A549 (cell line): ENCODE measurements at regions not wholly inside any gene's neighbourhood (a gene's known extent, or its start where the extent isn't known, plus 50 kb on each side); places are given as distances from the start of the nearest gene placed in this dataset.

ENCODE experiments used
- ATAC-seq, 2 experiments: fragments of 200-7000 bp in 1 of 2; fragments of >200 bp in 1 of 2; cut with Nextera tagmentation in 1 of 2; cut with Tn5 transposase in 1 of 2; 3 replicates each; pipeline versions ENCODE4 v1.8.0 to v1.9.1; 2018 to 2020; ENCODE audit warnings: mild to moderate bottlenecking in 1 of 2, moderate library complexity in 1 of 2
- CTCF ChIA-PET: fragments of 300-600 bp; sonication (Branson Sonifier 250); formaldehyde crosslinking; extraction: SDS; loops from one replicate; lab custom pipeline; 2021; ENCODE audit warnings: antibody characterized with exemption, inconsistent platforms; lab: Yijun Ruan, JAX
- POLR2A ChIA-PET: fragments of 350-600 bp; formaldehyde crosslinking; extraction: SDS; loops from one replicate; lab custom pipeline; 2021; ENCODE audit warnings: antibody characterized with exemption, inconsistent platforms; lab: Yijun Ruan, JAX
- DNase-seq, 2 experiments: peaks; one replicate each; pipeline versions ENCODE4 v3.0.0 to v3.0.0-alpha.2; 2011 to 2016; ENCODE audit warnings: low read depth in 1 of 2, low spot score in 1 of 2
- FAIRE-seq: peaks from 2 replicates; lab custom pipeline; 2011; peaks lifted over from hg19 to GRCh38; lab: Jason Lieb, UNC
- H3K27ac ChIP-seq, 2 experiments: fragments of >200 bp; sonication (Bioruptor Twin); formaldehyde crosslinking; 3 replicates each; pipeline ENCODE4 v1.5.1; 2016 to 2017
- H3K4me1 ChIP-seq: fragments of >200 bp; sonication (Bioruptor Twin); formaldehyde crosslinking; 3 replicates; pipeline ENCODE4 v1.6.1; 2016
- H3K4me2 ChIP-seq: fragments of >200 bp; sonication (Bioruptor Twin); formaldehyde crosslinking; 3 replicates; pipeline ENCODE4 v1.6.1; 2016
- H3K4me3 ChIP-seq: fragments of >200 bp; sonication (Bioruptor Twin); formaldehyde crosslinking; 3 replicates; pipeline ENCODE4 v1.5.1; 2016
- H3K9me3 ChIP-seq: fragments of >200 bp; sonication (Bioruptor Twin); formaldehyde crosslinking; 3 replicates; pipeline ENCODE4 v1.6.1; 2016
- CBX8 ChIP-seq: fragments of 200-600 bp; sonication (generic); IDR thresholded peaks from 2 replicates; pipeline ENCODE4 v1.6.1; 2016
- CEBPB ChIP-seq, 2 experiments: fragments of >200 bp in 1 of 2; sonication (Bioruptor Twin) in 1 of 2; formaldehyde crosslinking in 1 of 2; IDR thresholded peaks; 2 replicates each; pipeline ENCODE4 v1.6.1; 2012 to 2016
- EHF ChIP-seq: fragments of 250-450 bp; sonication (Bioruptor Pico); IDR thresholded peaks from 2 replicates; pipeline ENCODE4 v1.5.0; 2020; ENCODE audit warnings: mild to moderate bottlenecking
- FOXS1 ChIP-seq: fragments of 250-450 bp; sonication (Bioruptor Pico); IDR thresholded peaks from 2 replicates; pipeline ENCODE4 v1.5.0; 2020; ENCODE audit warnings: mild to moderate bottlenecking, moderate library complexity
- HOXA7 ChIP-seq: fragments of 250-450 bp; sonication (Bioruptor Pico); IDR thresholded peaks from 2 replicates; pipeline ENCODE4 v1.5.0; 2020; ENCODE audit warnings: mild to moderate bottlenecking, moderate library complexity
- HOXB13 ChIP-seq: fragments of 250-450 bp; sonication (Bioruptor Pico); IDR thresholded peaks from 2 replicates; pipeline ENCODE4 v1.5.0; 2020; ENCODE audit warnings: low read depth, mild to moderate bottlenecking, moderate library complexity
- HOXB5 ChIP-seq: fragments of 250-450 bp; sonication (Bioruptor Pico); IDR thresholded peaks from 2 replicates; pipeline ENCODE4 v1.5.0; 2020; ENCODE audit warnings: mild to moderate bottlenecking, moderate library complexity
- JUN ChIP-seq, 2 experiments: fragments of >200 bp; sonication (Bioruptor Twin); formaldehyde crosslinking; IDR thresholded peaks; 2 replicates in 1 of 2; 3 replicates in 1 of 2; pipeline ENCODE4 v1.6.1; 2016 to 2017
- JUNB ChIP-seq: fragments of >200 bp; sonication (Bioruptor Twin); formaldehyde crosslinking; IDR thresholded peaks from 2 replicates; pipeline ENCODE4 v1.6.1; 2016
- KDM1A ChIP-seq: fragments of 200-600 bp; sonication (generic); IDR thresholded peaks from 2 replicates; pipeline ENCODE4 v1.6.1; 2016; ENCODE audit warnings: low read depth, mild to moderate bottlenecking
- MAZ ChIP-seq: fragments of 150-350 bp; IDR thresholded peaks from 2 replicates; pipeline ENCODE4 v1.6.1; 2014; ENCODE audit warnings: antibody characterized with exemption, low read depth, low read length, borderline replicate concordance
- NFE2L2 ChIP-seq: fragments of 150-350 bp; conservative IDR thresholded peaks from 2 replicates; pipeline ENCODE4 v1.6.1; 2014; ENCODE audit warnings: low read length
- NPAS2 ChIP-seq: fragments of 250-450 bp; sonication (Bioruptor Pico); IDR thresholded peaks from 2 replicates; pipeline ENCODE4 v1.8.0; 2022; ENCODE audit warnings: mild to moderate bottlenecking, moderate library complexity, borderline replicate concordance
- POLR2AphosphoS2 ChIP-seq: conservative IDR thresholded peaks from 2 replicates; pipeline ENCODE4 v1.6.1; 2012; ENCODE audit warnings: low read length, improper control_type of control experiment, inconsistent platforms
- RARB ChIP-seq: fragments of 250-450 bp; sonication (Bioruptor Pico); IDR thresholded peaks from 2 replicates; pipeline ENCODE4 v1.8.0; 2021; ENCODE audit warnings: mild to moderate bottlenecking, moderate library complexity
- RCOR1 ChIP-seq: fragments of 150-350 bp; IDR thresholded peaks from 2 replicates; pipeline ENCODE4 v1.6.1; 2014; ENCODE audit warnings: antibody characterized with exemption, low read length, low read depth
- RFX5 ChIP-seq: fragments of 450-650 bp; IDR thresholded peaks from 2 replicates; pipeline ENCODE4 v1.7.1; 2014; ENCODE audit warnings: antibody characterized with exemption, mild to moderate bottlenecking, moderate library complexity
- SREBF2 ChIP-seq: fragments of 450-650 bp; IDR thresholded peaks from 2 replicates; pipeline ENCODE4 v1.6.1; 2014; ENCODE audit warnings: mild to moderate bottlenecking, moderate library complexity
- ZC3H11A ChIP-seq: fragments of 450-650 bp; IDR thresholded peaks from 2 replicates; pipeline ENCODE4 v1.6.1; 2014; ENCODE audit warnings: antibody characterized with exemption, mild to moderate bottlenecking
- ZFP36 ChIP-seq: fragments of 450-650 bp; IDR thresholded peaks from 2 replicates; pipeline ENCODE4 v1.6.1; 2014; ENCODE audit warnings: borderline replicate concordance; ENCODE audit not compliant: partially characterized antibody
- ZSCAN20 ChIP-seq: fragments of 250-450 bp; sonication (Bioruptor Pico); IDR thresholded peaks from 2 replicates; pipeline ENCODE4 v1.8.0; 2022; ENCODE audit warnings: mild to moderate bottlenecking, moderate library complexity
- WGBS: methylation state at CpG from one replicate; pipeline ENCODE4 v1.1.6; 2017; ENCODE audit errors: missing lambda C conversion rate; 5-methylcytosine and 5-hydroxymethylcytosine counted together
- TF ChIP-seq, protein P1 (sequence below): fragments of 200-600 bp; sonication (generic); IDR thresholded peaks from 2 replicates; pipeline ENCODE4 v1.6.1; 2016; ENCODE audit warnings: antibody characterized with exemption, mild to moderate bottlenecking, moderate library complexity
- TF ChIP-seq, protein P2 (sequence below): fragments of >200 bp; sonication (Bioruptor Twin); formaldehyde crosslinking; IDR thresholded peaks from 2 replicates; pipeline ENCODE4 v1.6.1; 2016
- TF ChIP-seq, protein P3 (sequence below): IDR thresholded peaks from 2 replicates; pipeline ENCODE4 v1.6.1; 2012; ENCODE audit warnings: low read depth, borderline replicate concordance
- TF ChIP-seq, protein P4 (sequence below): fragments of 450-650 bp; IDR thresholded peaks from 2 replicates; pipeline ENCODE4 v1.6.1; 2014; ENCODE audit warnings: antibody characterized with exemption

DNA sequence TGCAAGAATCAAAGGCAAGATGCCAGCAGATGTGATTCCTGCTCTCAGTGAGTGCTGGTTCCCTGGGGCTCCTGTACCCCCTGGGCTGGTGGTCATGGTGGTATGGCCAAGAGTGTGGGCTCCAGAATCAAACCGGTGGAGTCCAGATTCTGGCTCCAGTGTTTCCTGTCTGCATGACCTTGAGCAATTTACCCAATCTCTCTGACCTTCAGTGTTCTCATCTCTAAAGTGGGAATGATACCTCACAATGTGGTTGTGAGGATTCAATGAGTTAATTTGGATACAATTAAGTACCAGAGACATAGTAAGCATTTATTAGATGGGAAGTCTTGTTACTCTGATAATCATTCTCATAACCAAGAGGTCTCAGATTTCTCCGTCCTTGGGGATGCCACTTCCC is 218.4 kb upstream of the JARID2 start (continued):
- TF ChIP-seq JUN (IDR thresholded peaks at IDR 0.05) = no peak
- TF ChIP-seq HOXB5 (CRISPR knock-in tag) = no peak
- no peak for TF ChIP-seq CBX8
- no peak for TF ChIP-seq EHF (CRISPR knock-in tag)
- no peak for TF ChIP-seq CEBPB (IDR thresholded peaks at IDR 0.05)

DNA sequence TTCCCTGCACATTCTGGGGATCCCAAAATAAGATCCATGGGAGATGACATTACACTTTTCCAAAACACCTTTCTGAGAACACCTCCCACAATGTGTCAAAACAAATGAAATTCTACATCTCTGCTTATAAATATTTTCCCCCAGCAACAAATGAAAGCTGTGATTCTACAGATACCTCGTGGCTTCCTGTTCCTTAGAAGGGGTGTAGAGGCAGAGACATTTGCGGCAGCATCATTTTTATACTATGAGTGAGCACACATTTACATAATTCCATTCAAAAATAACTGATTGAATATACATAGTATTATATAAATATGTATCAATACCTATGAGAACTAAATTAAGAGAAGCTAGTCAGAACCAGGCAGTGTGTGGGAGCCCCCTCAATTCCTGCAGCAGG is 213.9 kb upstream of the JARID2 start:
- DNase-seq = no peak
- TF ChIP-seq, protein P1, sequence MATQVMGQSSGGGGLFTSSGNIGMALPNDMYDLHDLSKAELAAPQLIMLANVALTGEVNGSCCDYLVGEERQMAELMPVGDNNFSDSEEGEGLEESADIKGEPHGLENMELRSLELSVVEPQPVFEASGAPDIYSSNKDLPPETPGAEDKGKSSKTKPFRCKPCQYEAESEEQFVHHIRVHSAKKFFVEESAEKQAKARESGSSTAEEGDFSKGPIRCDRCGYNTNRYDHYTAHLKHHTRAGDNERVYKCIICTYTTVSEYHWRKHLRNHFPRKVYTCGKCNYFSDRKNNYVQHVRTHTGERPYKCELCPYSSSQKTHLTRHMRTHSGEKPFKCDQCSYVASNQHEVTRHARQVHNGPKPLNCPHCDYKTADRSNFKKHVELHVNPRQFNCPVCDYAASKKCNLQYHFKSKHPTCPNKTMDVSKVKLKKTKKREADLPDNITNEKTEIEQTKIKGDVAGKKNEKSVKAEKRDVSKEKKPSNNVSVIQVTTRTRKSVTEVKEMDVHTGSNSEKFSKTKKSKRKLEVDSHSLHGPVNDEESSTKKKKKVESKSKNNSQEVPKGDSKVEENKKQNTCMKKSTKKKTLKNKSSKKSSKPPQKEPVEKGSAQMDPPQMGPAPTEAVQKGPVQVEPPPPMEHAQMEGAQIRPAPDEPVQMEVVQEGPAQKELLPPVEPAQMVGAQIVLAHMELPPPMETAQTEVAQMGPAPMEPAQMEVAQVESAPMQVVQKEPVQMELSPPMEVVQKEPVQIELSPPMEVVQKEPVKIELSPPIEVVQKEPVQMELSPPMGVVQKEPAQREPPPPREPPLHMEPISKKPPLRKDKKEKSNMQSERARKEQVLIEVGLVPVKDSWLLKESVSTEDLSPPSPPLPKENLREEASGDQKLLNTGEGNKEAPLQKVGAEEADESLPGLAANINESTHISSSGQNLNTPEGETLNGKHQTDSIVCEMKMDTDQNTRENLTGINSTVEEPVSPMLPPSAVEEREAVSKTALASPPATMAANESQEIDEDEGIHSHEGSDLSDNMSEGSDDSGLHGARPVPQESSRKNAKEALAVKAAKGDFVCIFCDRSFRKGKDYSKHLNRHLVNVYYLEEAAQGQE = no peak
- TF ChIP-seq, protein P2, sequence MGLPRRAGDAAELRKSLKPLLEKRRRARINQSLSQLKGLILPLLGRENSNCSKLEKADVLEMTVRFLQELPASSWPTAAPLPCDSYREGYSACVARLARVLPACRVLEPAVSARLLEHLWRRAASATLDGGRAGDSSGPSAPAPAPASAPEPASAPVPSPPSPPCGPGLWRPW = no peak
- no peak for TF ChIP-seq CBX8
- no peak for TF ChIP-seq ZSCAN20
- TF ChIP-seq RARB = no peak
- no peak for TF ChIP-seq NFE2L2
- no peak for TF ChIP-seq ZC3H11A
- TF ChIP-seq HOXB13 (CRISPR knock-in tag) = no peak
- TF ChIP-seq SREBF2 = no peak
- TF ChIP-seq HOXA7 (CRISPR knock-in tag) = no peak
- TF ChIP-seq RFX5 = no peak
- no peak for TF ChIP-seq JUNB
- TF ChIP-seq RCOR1 = no peak
- TF ChIP-seq CEBPB (IDR thresholded peaks at IDR 0.05) = no peak
- TF ChIP-seq, protein P3, sequence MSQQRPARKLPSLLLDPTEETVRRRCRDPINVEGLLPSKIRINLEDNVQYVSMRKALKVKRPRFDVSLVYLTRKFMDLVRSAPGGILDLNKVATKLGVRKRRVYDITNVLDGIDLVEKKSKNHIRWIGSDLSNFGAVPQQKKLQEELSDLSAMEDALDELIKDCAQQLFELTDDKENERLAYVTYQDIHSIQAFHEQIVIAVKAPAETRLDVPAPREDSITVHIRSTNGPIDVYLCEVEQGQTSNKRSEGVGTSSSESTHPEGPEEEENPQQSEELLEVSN = no peak
- no peak for TF ChIP-seq FOXS1 (CRISPR knock-in tag)
- no peak for TF ChIP-seq NPAS2
- TF ChIP-seq, protein P4, sequence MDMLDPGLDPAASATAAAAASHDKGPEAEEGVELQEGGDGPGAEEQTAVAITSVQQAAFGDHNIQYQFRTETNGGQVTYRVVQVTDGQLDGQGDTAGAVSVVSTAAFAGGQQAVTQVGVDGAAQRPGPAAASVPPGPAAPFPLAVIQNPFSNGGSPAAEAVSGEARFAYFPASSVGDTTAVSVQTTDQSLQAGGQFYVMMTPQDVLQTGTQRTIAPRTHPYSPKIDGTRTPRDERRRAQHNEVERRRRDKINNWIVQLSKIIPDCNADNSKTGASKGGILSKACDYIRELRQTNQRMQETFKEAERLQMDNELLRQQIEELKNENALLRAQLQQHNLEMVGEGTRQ = no peak
- ATAC-seq = no peak
- Histone ChIP-seq H3K9me3 (no peaks in the 10 kb centered on the region), H3K4me3 (no peak overlapping the region), H3K27ac (no peak overlapping the region), H3K4me2 (no peak overlapping the region), H3K4me1 (peaks cover 5% of the 10 kb centered on the region; the same call in 2 of the 3 replicates)
- no peak for FAIRE-seq
- POLR2A ChIA-PET = no interaction called here
- CTCF ChIA-PET = no interaction called here
- WGBS = 53% methylated on average over 2 of the region's 2 CpGs

DNA sequence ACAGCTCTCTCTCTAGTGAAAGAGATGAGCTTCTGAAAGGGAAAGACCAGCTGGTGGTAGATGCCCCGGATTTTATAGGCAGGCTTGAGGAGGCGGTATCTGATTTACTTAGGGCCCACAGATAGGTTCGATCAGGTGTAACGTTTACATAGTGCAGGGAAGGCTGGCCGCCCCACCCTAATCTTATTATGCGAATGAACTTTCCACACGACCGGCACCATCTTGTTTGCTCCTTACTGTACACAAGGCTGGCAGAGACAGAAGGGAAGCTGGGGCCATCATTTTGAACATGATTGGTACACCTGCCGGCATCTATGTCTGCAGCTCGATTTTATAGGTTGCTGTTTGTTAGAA is 212.0 kb upstream of the JARID2 start:
- no peak overlapping the region for H3K4me3 ChIP-seq
- no peak for ATAC-seq
- no peaks in the 10 kb centered on the region for H3K4me1 ChIP-seq
- FAIRE-seq = no peak
- DNase-seq = no peak
- 82% methylated on average over 10 of the region's 10 CpGs for WGBS
- no peak overlapping the region for H3K4me2 ChIP-seq
- no peak for TF ChIP-seq POLR2AphosphoS2
- TF ChIP-seq MAZ = no peak
- no peak for TF ChIP-seq KDM1A
- TF ChIP-seq ZFP36 = no peak
- H3K27ac ChIP-seq = no peak overlapping the region
- H3K9me3 ChIP-seq = no peaks in the 10 kb centered on the region
- ChIA-PET CTCF (no interaction called here), POLR2A (no interaction called here)
